GM18873 (cell line): ENCODE measurements at regions not wholly inside any gene's neighbourhood (a gene's known extent, or its start where the extent isn't known, plus 50 kb on each side); places are given as distances from the start of the nearest gene placed in this dataset.
A peak's percentile ranks its signal among the peaks of the same experiment; 100 is the strongest.

Experiments
- ATAC-seq: cut with Tn5 transposase; IDR thresholded peaks from one replicate; pipeline ENCODE4 v1.9.1; 2021; ENCODE audit warnings: mild to moderate bottlenecking, moderate library complexity, moderate number of reproducible peaks; ENCODE audit not compliant: unreplicated experiment, low FRiP score

DNA sequence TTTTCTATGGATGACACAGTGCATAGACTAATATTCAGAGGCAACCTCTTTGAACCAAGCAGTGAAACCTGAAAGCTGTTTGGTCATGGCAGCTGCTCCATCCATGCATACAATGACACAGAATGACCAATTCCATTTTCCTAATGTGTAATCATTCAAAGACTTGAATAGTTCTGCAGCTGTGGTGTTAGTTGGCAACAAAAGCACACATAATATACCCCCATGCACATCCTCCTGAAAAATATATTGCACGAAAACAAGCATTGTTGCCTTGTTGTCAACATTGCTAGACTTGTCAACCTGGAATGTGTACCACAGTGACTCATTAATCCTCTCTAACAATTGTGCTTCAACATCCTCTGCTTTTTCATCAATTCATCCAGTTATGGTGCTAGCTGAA lies 71.0 kb upstream of the SEMA6A start:
- ATAC-seq, result peak; percentile 67

- no peak for ATAC-seq
Measured at GRCh38 chr5:116640236-116640635, 65.6 kb upstream of the SEMA6A start.

GRCh38 chr5:116637149-116637740 lies 62.6 kb upstream of the SEMA6A start:
- no peak for ATAC-seq

DNA sequence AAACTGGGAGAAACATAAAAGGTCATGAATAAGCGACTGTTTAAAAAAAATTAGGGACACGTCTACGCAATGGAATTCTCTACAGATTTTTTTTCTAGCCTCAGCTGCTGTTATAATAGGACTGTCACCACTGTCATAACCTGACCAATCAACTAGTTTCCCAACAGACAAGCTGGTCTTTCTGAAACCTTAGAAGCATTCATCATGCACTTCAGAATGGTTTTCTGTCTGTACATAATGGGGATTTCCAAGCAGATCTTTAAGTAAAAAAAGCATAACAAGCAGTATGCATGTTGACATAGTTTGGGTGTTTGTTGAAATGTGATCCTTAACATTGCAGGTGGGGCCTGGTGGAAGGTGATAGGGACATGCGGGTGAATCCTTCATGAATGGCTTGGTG lies 58.3 kb upstream of the SEMA6A start:
- peak; percentile 47 for ATAC-seq

DNA sequence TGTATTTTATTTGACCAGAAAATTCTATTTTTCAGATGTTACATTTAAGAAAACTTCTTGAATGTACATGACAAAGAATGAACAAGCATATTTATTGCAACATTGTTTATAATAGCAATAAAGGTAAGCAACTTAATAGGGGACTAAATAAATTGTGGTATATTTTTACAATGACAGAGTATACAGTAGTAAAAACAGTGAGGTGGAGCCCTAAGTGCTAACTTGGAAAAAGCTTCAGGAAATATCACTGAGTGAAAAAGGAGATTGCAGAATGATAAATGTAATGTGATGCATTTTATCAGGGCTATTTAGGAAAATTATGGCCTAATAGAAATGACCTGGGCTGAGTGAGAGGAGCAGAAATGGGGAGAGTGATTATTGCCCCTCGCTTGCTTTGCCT lies 56.5 kb upstream of the SEMA6A start:
- no peak for ATAC-seq

DNA sequence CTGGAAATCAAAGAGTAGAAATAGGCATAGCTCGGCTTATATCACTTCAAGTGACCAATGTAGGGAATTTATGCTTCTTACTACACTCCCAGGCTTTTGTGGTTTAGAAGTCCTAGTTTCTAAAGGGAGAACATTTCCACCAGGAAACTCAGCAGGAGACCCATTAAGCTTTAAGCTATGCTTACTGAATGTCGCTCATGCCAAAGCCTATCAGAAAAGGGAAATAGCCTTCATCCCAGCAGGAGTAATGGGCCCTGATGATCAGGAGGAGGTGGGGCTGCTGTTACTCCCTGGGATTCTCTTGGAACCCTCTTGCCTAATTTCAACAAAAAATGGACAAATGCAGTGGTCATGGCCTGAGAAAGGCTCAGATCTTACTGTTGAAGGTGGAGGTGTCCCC lies 54.5 kb upstream of the SEMA6A start:
- ATAC-seq, result no peak

GRCh38 chr5:116626945-116627679 lies 52.5 kb upstream of the SEMA6A start:
- peak; percentile 90 for ATAC-seq

DNA sequence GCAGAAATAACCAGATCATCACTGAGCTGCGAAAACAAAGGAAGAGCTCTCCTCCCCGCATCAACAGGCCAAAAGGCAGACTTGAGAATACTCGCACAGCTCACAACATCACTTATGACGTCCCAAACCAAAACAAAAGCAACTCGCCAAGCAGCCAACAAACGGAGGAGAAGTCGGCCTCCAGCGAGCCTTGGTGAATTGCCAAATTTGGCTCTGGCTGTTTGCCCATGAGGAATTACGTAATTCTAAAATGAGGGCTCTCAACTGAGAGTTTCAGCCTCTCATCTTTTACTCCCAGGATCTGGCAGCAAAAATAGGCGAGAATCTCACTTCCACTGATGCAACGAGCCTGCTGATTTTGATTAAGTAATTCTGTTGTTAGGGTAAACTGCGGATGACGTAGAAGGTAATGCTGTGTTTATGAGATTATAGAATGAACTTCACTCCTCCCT lies 51.7 kb upstream of the SEMA6A start:
- no peak for ATAC-seq
